ENCODE measurements at regions not wholly inside any gene's neighbourhood (a gene's known extent, or its start where the extent isn't known, plus 50 kb on each side); places are given as distances from the start of the nearest gene placed in this dataset.

DNA sequence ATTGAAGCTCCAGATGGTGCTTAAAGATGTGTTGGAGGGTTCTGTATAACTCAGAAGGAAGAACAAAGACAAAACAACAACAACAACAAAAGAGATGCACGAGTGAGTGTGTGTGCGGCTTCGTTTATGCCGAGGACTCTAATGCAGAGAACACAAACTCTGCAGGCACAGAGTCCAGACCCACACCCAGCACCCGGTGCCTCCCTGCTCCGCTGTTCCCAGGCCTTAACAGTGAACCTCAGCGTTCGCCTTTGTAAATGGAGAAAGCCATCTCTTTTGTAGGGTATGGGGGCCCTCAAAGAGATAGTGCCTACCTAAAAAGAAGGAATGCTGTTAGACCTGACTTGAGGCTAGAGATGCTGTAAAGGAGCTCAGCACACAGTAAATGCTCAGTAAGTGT, 243.3 kb downstream of the ERMARD start (continued):
- TF ChIP-seq HDAC6 (IDR thresholded peaks at IDR 0.05; ENCODE audit: low read depth, low read length) (no peak), RFX5 (IDR thresholded peaks at IDR 0.05; ENCODE audit: borderline replicate concordance, low read depth, low read length) (no peak), RBBP5 (IDR thresholded peaks at IDR 0.05; ENCODE audit: borderline replicate concordance, low read depth, low read length) (no peak)

Data from H1 (cell line).